Colonic mucosa (tissue), 4 donors: ENCODE measurements at regions not wholly inside any gene's neighbourhood (a gene's known extent, or its start where the extent isn't known, plus 50 kb on each side); places are given as distances from the start of the nearest gene placed in this dataset.

Experiments used
- DNase-seq: peaks from one replicate; pipeline ENCODE4 v3.0.0-alpha.2; 2020
- H3K27ac ChIP-seq: fragments of 200-600 bp; one replicate; pipeline ENCODE4 v1.8.0; 2021
- H3K27me3 ChIP-seq: fragments of 200-600 bp; one replicate; pipeline ENCODE4 v1.8.0; 2021
- H3K36me3 ChIP-seq: fragments of 200-600 bp; one replicate; pipeline ENCODE4 v1.8.0; 2021
- H3K4me1 ChIP-seq: fragments of 200-600 bp; one replicate; pipeline ENCODE4 v1.8.0; 2021; ENCODE audit warnings: mild to moderate bottlenecking
- H3K4me3 ChIP-seq: fragments of 200-600 bp; one replicate; pipeline ENCODE4 v1.8.0; 2021
- H3K9ac ChIP-seq, 2 donors: one replicate each; pipeline ENCODE4 v1.7.0; 2013; ENCODE audit warnings: control low read depth in 2 of 2, low read depth in 2 of 2, low read length in 2 of 2
- H3K9me3 ChIP-seq: fragments of 200-600 bp; one replicate; pipeline ENCODE4 v1.8.0; 2021
- CTCF ChIP-seq: fragments of 200-600 bp; IDR thresholded peaks from one replicate; pipeline ENCODE4 v1.8.0; 2022; ENCODE audit warnings: antibody characterized with exemption, mild to moderate bottlenecking
- intact Hi-C: fragments of 100-400 bp; cut with DNase I; formaldehyde crosslinking; loops from one replicate; pipeline ENCODE4 v1.14.1; 2022
- donor health status: healthy.
- donor health status: DM: no; HTN: no; CAD: no.
- donor health status: DM: no; HTN: no; CAD: no.

- Histone ChIP-seq H3K9ac (no peak overlapping the region), H3K4me1 (no peaks in the 10 kb centered on the region), H3K27ac (no peak overlapping the region), H3K27me3 (no peaks in the 10 kb centered on the region), H3K36me3 (no peaks in the 10 kb centered on the region), H3K9me3 (no peaks in the 10 kb centered on the region), H3K4me3 (no peak overlapping the region)
- no peak for DNase-seq
- no peak for TF ChIP-seq CTCF
- intact Hi-C loops, result no loop called here
Observed at GRCh38 chr2:223701761-223702160, 99.6 kb upstream of the SCG2 start.

GRCh38 chr2:223700221-223700620 is 98.1 kb upstream of the SCG2 start:
- Histone ChIP-seq H3K4me1 (no peaks in the 10 kb centered on the region), H3K4me3 (no peak overlapping the region), H3K27me3 (no peaks in the 10 kb centered on the region), H3K27ac (no peak overlapping the region), H3K9ac (no peak overlapping the region), H3K36me3 (no peaks in the 10 kb centered on the region), H3K9me3 (no peaks in the 10 kb centered on the region)
- no peak for DNase-seq
- intact Hi-C loops, result no loop called here
- TF ChIP-seq CTCF, result no peak

- Histone ChIP-seq H3K9ac (no peak overlapping the region), H3K27me3 (no peaks in the 10 kb centered on the region), H3K27ac (no peak overlapping the region), H3K4me1 (no peaks in the 10 kb centered on the region), H3K4me3 (no peak overlapping the region), H3K9me3 (no peaks in the 10 kb centered on the region), H3K36me3 (no peaks in the 10 kb centered on the region)
- DNase-seq, result no peak
- intact Hi-C loops, result no loop called here
- no peak for TF ChIP-seq CTCF
Observed at GRCh38 chr2:223697892-223698645, 95.9 kb upstream of the SCG2 start.

- Histone ChIP-seq H3K9me3 (no peaks in the 10 kb centered on the region), H3K27ac (no peak overlapping the region)
- intact Hi-C loops, result no loop called here
Observed at GRCh38 chr2:223697316-223697891, 95.2 kb upstream of the SCG2 start.

GRCh38 chr2:223696719-223697118 is 94.6 kb upstream of the SCG2 start:
- intact Hi-C loops, result no loop called here
- no peak overlapping the region for H3K27ac ChIP-seq
- DNase-seq, result no peak

More at GRCh38 chr2:223697316-223697891, 95.2 kb upstream of the SCG2 start:
- Histone ChIP-seq H3K27me3 (no peaks in the 10 kb centered on the region), H3K36me3 (no peaks in the 10 kb centered on the region), H3K9ac (no peak overlapping the region), H3K4me1 (no peaks in the 10 kb centered on the region), H3K4me3 (no peak overlapping the region)
- no peak for DNase-seq
- no peak for TF ChIP-seq CTCF

More at GRCh38 chr2:223696719-223697118, 94.6 kb upstream of the SCG2 start:
- no peaks in the 10 kb centered on the region for H3K36me3 ChIP-seq
- no peak for TF ChIP-seq CTCF
- no peaks in the 10 kb centered on the region for H3K9me3 ChIP-seq
- H3K4me3 ChIP-seq, result no peak overlapping the region
- H3K27me3 ChIP-seq, result no peaks in the 10 kb centered on the region
- H3K9ac ChIP-seq, result no peak overlapping the region
- no peaks in the 10 kb centered on the region for H3K4me1 ChIP-seq
